GM18858 (cell line): ENCODE measurements at regions not wholly inside any gene's neighbourhood (a gene's known extent, or its start where the extent isn't known, plus 50 kb on each side); places are given as distances from the start of the nearest gene placed in this dataset.

Experiments
- ATAC-seq: cut with Tn5 transposase; IDR thresholded peaks from one replicate; pipeline ENCODE4 v1.9.1; 2021; ENCODE audit not compliant: unreplicated experiment

DNA sequence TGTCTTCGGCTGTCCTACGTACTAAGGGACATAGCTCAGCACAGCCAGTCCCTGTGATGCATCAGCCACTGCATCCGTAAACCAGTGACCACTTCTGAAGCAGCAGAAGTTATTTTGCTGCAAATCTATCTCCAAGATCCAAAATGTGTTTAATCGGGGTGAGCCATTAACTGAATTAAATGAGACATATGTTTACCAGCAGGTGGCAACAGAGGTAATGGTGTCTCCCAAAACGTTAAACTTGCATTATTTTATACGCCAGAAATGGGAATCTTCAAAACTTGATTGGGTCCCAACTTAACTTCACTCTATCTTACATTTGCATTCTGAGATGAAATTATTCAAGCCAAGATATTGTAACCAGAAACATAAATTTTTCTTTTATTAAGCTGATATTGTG is 75.3 kb upstream of the BOC start:
- no peak for ATAC-seq

DNA sequence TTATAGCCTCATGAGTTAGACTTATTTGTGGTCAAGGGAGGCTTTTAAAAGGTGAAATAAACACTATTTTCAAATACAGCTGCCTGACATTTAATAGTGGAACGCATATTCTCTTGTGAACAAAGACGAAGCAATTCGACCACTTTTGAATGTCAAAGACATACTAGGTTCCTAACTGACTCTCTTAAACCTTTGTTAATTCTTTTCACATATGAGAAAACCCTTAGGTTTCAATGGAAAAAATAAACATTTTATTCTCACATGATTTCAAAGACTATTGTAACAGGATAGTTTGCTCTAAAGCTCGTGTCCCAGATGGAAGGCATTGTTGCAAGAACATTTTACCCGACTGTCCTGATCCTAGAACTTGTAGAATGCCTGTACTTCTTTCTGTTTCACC is 74.8 kb upstream of the BOC start:
- no peak for ATAC-seq

DNA sequence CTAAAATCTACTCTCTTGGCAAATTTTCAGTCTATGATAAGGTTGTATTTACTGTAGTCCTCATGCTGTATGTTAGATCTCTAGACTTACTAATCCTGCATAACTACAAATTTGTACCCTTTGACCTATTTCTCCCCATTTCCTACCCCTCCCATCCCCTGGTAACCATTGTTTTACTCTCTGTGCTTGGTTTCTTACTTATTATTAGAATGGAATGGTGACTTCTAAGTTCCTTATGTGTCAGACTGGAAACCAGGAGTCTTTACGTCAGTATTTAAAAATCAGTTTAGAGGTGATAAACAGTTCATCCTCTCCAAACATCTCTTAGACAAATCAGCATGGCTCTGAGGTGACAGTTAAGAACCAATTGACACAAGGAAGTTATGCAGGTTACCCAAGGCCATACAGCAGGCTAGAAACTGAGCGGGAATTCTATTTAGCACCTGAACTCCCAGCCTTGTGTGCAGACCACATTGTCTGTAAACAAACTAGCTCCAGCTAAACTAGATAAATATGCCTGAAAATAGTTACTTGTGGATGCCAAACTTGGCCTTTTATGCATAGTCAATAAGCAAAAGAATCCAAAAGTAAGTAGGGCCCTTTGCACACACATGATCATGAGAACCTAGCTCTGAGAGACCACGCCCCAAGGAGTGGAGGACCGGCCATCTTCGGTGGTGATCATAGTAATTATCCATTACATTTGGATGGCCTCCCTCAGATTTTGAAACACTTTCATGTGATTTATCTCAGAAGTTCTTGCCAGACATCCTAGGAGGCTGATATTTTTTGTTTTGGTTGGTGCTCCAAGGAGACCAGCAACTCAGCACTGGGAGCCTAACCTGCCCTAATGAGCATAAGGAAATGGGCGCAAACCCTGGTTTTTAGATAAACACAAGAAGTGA is 72.3 kb upstream of the BOC start:
- ATAC-seq: no peak

DNA sequence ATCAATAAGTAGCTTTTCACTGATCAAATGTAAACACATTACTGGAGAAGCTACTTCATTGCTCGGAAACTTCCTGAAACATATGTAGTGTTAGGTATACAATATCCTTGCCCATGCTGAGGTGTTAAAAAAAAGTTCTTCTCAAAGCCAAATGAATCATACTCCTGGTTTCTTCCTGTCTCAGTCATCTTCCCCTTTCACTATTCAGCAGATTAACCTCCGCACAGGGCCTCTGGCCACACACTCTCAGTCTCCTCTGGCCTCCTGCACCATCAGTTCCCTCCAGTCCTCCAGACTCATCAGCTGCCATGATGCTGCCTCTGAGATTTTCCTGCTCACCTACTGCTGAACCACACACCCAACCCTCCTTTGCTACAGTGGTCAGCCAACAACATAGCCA is 70.5 kb upstream of the BOC start:
- ATAC-seq: no peak

DNA sequence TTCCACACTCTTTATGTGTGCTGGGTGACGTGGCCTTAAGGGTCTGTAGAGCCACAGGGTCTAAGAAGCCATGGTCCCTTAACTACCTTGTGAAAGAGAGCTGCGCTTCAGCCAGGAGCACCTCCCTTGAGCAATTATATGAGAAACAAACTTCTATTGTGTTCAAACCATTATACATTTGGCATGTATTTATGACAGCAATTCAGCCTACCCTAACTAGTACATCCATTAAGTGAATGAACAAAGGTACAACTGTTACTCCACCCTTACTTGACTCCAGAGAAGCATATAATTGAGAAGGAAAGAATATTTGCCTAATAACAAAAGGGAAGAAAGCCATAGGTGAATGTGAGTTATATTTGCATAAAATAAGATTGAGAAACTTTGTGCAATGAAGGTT is 69.8 kb upstream of the BOC start:
- no peak for ATAC-seq

DNA sequence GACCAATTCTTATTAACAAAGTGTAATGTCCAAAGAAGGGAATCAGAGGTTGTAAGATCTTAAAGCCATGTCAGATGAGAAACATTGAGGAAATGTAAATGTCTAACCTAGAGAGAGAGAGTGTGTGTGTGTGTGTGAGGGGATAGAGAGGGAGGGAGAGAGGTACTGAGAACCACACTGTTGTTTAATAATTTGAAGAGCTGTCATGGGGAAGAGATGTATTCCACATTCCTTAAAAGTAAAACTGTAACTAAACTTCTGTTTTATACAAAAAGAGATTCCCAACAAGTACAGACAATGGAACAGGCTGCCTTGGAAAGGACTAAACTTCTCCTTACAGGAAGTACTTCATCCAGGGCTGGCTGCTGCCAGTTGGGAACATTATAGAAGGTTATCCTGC is 68.9 kb upstream of the BOC start:
- ATAC-seq: no peak

DNA sequence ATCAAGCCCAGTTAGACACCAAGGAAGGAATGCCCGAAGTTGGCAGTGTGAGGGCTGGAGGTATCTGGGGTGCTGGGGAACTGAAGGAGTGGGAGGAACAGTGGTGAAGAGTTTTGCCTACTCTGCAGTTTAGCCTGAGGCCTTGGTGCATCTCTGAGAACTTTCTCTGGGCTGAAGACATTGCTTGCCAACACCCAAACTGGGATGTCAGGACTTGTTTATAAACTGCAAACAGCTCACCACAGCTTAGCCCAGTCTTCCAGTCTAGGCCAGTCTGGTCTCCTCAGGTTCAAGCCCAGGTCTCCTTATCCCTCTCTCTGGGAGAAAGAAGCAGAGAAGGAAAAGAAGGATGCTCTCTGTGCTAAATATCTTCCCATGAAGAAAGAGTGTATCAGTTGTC is 68.0 kb upstream of the BOC start:
- no peak for ATAC-seq

DNA sequence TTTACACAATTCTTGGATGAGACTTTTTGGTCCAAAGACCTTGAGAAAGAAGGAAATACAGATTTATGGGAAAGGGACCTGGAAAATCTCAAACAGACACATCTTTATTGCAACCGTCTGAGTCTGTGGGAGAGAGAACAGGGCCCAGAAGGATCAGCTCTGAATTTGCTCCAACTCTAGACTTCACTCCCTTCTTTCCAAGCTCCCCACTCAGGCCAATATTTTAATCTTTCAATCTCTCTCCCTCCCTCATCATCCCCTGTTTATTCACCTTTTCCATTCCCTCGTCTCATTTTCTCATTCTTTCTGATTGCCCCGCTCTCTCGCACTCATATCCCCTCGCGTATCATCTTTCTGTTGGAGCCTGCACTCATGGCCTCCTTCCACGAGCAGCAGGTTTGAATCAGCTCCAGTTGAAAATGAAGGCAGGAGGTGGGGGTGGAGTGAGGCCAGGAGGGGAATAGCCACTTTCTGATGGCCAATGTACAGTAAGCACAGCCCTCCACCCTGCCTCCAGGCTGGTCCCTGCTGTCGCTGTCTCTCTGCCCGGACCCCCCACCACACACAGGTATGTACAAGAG is 63.6 kb upstream of the BOC start:
- no peak for ATAC-seq

DNA sequence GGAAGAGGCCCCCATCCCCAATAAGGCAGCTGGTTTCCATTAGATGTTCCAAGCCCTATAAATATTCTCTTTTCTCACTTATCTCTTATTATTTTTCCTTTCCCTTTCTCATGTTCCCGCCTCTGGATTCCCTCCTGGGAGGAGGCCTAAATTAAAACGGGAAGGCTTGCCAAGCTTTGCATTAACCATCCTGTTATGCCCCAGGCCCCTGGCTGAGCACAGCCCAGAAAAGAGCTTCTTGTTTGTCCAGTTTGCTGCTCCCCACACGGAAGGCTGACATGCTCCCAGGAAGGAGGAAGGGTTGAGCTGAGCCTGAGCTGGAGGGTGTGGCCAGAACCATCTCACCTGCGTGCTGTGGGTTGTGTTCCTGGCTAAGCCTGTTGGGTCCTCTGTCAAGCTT is 63.1 kb upstream of the BOC start:
- no peak for ATAC-seq

DNA sequence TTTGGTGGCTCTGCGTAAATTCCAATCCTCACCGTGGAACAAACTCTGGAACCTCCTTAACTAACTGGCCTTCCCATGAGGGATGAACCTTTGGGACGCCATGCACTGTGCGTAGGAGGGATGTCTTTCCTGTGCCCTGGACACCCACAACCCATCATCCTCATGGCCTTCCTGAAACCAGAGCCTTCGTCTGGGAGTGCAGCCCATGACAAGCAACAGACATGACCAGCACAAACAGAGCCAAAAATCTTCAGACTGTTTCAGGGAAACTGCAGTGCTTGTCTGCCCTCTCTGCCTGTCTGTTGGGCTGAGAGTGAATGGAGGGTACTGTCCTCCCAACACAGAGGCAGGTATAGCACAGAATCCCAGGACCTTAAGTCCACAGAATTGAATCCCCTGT is 61.1 kb upstream of the BOC start:
- ATAC-seq: no peak

DNA sequence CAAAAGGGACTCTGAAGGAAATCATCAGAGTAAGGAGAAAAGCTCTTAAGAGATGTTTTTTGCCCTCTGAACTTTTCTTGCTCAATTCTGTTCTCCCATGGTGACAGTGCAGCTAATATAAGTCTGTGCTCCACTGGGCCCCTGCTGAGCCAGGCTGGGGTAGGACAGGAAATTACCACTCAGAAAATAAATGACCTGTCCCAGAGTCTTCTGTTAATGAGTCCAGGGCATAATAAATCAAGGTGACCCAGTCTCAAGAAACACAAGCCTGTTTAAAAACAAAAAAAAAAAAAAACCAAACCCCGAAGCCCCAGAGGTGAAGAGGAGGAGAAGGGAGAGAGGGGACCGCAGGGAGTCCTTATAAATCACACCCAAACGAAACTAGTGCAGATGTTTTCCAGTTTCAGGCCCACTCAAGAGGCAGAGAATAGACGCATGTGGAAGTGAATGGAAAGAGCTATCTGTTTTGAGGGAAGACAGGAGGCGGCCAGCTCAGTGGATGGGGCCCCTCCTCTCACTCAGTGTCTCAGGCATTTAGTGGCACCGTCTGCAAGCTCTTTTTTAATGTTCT is 59.8 kb upstream of the BOC start:
- ATAC-seq: no peak

DNA sequence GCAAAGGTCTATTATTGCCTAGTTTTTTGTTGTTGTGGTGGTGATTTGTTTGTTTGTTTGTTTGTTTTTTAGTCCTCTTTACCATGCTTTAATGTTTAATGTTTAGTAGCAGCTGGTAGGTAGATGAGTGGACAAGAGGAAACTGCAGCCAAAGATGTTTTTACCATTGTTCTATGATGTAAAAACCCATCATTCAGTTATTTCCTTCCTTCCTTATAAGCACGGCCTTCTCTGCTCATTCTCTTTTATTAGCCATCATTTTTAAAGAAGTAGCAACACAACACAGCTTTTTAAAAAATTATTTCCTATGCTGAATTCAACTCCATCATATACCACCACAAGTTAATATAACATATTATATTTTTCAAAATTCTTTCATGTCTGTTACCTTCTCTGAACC is 58.5 kb upstream of the BOC start:
- no peak for ATAC-seq

DNA sequence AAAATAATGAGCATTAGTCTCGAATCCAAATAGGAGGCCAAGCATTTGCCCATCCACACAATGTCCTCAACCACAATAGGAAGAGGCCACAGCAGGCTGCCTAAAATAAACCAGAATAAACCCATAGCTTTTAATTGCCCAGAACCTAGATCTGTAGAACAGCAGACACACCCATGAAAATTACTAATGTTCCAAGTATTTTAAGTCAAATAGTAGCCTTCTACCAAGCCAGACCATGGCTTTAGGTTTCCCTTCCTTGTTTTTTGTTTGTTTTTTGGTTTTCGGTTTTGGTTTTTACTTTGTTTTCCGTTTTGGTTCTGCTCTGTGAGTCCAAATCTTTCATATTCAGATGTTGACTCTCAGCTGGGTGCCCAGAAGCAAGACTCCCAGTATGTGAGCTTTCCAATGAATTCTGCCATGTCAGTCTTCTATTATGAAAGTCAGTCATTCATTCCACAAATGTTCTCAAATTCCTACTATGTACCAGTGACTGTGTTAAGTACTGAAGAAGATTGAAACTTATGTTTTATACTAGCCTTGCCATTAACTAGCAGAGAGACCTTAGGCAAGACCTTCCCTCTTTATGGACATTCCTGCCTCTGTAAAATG is 57.8 kb upstream of the BOC start:
- ATAC-seq: peak; percentile 80

DNA sequence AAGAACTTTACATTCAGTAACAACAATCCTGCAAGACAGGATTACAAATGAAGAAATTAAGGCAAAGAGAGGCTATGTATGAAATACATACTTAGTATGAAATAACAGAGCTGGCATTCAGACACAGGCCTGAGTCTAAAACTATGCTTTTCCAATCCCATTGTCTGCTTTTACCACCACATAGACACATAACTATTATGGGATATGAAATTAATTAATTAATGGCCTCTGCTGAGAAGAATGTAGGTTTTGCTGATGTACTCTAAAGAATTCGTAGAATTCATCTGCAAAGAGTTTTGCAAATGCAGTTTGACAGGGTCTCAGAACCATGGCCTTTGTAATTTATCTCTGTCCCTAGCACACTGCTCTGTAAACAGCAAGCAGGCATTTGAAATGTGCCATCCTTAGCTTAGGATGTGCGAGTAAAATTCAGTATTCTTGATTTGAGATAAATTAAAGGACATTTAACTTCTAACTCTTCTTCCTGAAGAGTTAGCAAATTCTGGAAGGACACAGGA is 54.5 kb upstream of the BOC start:
- ATAC-seq: no peak

DNA sequence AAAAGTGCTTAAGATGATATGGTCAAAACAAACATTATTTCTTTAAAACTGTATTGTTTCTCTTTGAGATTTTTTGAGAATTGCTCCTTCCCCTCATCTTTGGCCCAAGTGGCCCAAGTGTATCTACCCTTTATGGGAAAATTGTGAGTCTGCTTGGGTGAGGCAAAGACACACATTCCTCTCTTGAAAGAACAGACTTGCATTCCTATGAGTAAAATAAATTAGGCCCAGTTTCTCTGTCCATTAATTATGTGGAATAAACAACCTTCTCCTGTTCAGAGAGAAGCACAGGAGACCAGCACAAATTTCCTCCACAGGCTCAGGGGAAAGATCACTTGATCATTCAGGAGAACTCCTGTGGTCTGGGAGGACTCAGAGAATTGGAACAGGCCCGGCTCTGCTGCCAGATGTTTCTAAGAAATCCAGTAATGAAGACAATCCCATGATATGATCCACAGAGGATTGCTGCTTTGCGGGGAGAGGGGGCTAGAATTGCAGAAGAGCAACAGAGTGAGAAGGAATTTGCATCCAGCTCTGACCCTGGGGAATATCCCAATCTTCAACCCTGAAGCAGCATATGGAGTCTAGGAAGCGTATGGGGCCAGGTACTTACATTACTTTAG is 53.8 kb upstream of the BOC start:
- no peak for ATAC-seq

DNA sequence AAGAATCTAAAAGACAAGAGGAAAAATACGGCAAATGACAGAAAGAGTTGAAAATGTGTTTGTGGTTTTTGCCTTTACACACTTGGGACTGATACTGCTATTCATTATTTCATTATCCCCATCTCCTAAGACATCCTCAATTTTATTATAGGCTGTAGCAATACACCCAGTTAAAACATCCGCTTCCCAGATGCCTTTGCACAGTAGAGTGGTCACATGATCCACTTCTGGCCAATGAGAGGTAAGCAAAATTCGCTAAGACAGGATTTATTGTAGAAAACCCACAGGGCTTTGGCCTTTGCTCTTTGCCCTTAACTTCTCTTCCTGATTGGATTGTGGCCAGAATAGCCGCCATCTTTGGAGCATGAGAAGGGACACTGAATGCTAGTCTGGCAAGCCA is 53.2 kb upstream of the BOC start:
- ATAC-seq: no peak
